IMR-90 (cell line): ENCODE measurements at regions not wholly inside any gene's neighbourhood (a gene's known extent, or its start where the extent isn't known, plus 50 kb on each side); places are given as distances from the start of the nearest gene placed in this dataset.

ENCODE experiments used
- ATAC-seq: fragments of 200-7000 bp; cut with Tn5 transposase; 2 replicates; pipeline ENCODE4 v1.9.1; 2020; ENCODE audit warnings: low read depth, mild to moderate bottlenecking, moderate library complexity
- BruUV-seq: library from RNA; stranded (reverse); fragments of 400-500 nt; replicated peaks from 2 replicates; lab custom pipeline; 2021; lab: Mats Ljungman, UMichigan
- CTCF ChIA-PET: fragments of 300-600 bp; formaldehyde crosslinking; extraction: SDS; loops from one replicate; lab custom pipeline; 2021; ENCODE audit warnings: antibody characterized with exemption; lab: Yijun Ruan, JAX
- POLR2A ChIA-PET: fragments of 300-600 bp; sonication (Branson Sonifier 250); formaldehyde crosslinking; loops from one replicate; lab custom pipeline; 2022; ENCODE audit warnings: antibody characterized with exemption; ENCODE audit not compliant: unreplicated experiment; lab: Charles Lee
- DNase-seq: peaks from one replicate; pipeline ENCODE4 v3.0.0; 2013
- H2AFZ ChIP-seq: replicated peaks from 2 replicates; pipeline ENCODE3; 2013; ENCODE audit warnings: low read length, mild to moderate bottlenecking; ENCODE audit not compliant: poor library complexity
- H2AK5ac ChIP-seq: 2 replicates; pipeline ENCODE4 v1.6.1; 2013; ENCODE audit warnings: low read depth, low read length, inconsistent platforms
- H2AK9ac ChIP-seq: replicated peaks from 2 replicates; pipeline ENCODE3; 2013; ENCODE audit warnings: mild to moderate bottlenecking, low read depth, low read length, moderate library complexity; ENCODE audit not compliant: poor library complexity
- H2BK120ac ChIP-seq: 2 replicates; pipeline ENCODE4 v1.6.1; 2013; ENCODE audit warnings: low read depth, low read length, inconsistent platforms
- H2BK15ac ChIP-seq: 3 replicates; pipeline ENCODE4 v1.6.1; 2013; ENCODE audit warnings: low read depth, low read length, inconsistent platforms
- H2BK20ac ChIP-seq: 2 replicates; pipeline ENCODE4 v1.6.1; 2013; ENCODE audit warnings: low read depth, mild to moderate bottlenecking, inconsistent platforms, low read length, moderate library complexity
- H2BK5ac ChIP-seq: 2 replicates; pipeline ENCODE4 v1.6.1; 2013; ENCODE audit warnings: mild to moderate bottlenecking, low read depth, low read length, inconsistent platforms; ENCODE audit not compliant: poor library complexity, severe bottlenecking
- H3K14ac ChIP-seq: replicated peaks from 2 replicates; pipeline ENCODE4 v1.6.1; 2013; ENCODE audit warnings: low read depth, low read length, inconsistent platforms
- H3K18ac ChIP-seq: 2 replicates; pipeline ENCODE4 v1.6.1; 2013; ENCODE audit warnings: low read depth, low read length, control low read depth
- H3K23ac ChIP-seq: 2 replicates; pipeline ENCODE4 v1.6.1; 2013; ENCODE audit warnings: low read depth, low read length, inconsistent platforms
- H3K27ac ChIP-seq: 2 replicates; pipeline ENCODE4 v1.5.1; 2013; ENCODE audit warnings: mild to moderate bottlenecking, control low read depth, low read length; ENCODE audit not compliant: insufficient read depth
- H3K27me3 ChIP-seq: 2 replicates; pipeline ENCODE4 v1.6.1; 2013; ENCODE audit warnings: low read length; ENCODE audit not compliant: control insufficient read depth, insufficient read depth
- H3K36me3 ChIP-seq: 2 replicates; pipeline ENCODE4 v1.6.1; 2013; ENCODE audit warnings: low read length, mixed read lengths; ENCODE audit not compliant: control insufficient read depth, insufficient read depth
- H3K4ac ChIP-seq: 2 replicates; pipeline ENCODE4 v1.6.1; 2013; ENCODE audit warnings: low read depth, low read length, inconsistent platforms
- H3K4me1 ChIP-seq: 2 replicates; pipeline ENCODE4 v1.6.1; 2013; ENCODE audit warnings: low read length, mixed read lengths; ENCODE audit not compliant: control insufficient read depth, insufficient read depth
- H3K4me2 ChIP-seq: 2 replicates; pipeline ENCODE4 v1.6.1; 2013; ENCODE audit warnings: low read depth, mild to moderate bottlenecking, control low read depth, low read length, moderate library complexity
- H3K4me3 ChIP-seq: 2 replicates; pipeline ENCODE4 v1.5.1; 2013; ENCODE audit warnings: low read depth, mild to moderate bottlenecking, control low read depth, low read length, moderate library complexity; ENCODE audit not compliant: insufficient read depth
- H3K56ac ChIP-seq: 2 replicates; pipeline ENCODE4 v1.6.1; 2013; ENCODE audit warnings: low read length, inconsistent platforms; ENCODE audit not compliant: insufficient read depth; ENCODE audit errors: extremely low read depth
- H3K79me1 ChIP-seq, 2 experiments: 2 replicates each; pipeline ENCODE4 v1.6.1; 2013; ENCODE audit warnings: low read length in 2 of 2, inconsistent platforms in 1 of 2, low read depth in 1 of 2
- H3K9ac ChIP-seq: 2 replicates; pipeline ENCODE4 v1.6.1; 2013; ENCODE audit warnings: low read depth, low read length, control low read depth
- H3K9me1 ChIP-seq: 2 replicates; pipeline ENCODE4 v1.6.1; 2013; ENCODE audit warnings: low read length, inconsistent platforms; ENCODE audit not compliant: insufficient read depth
- H3K9me3 ChIP-seq: 2 replicates; pipeline ENCODE4 v1.6.1; 2013; ENCODE audit warnings: low read length; ENCODE audit not compliant: control insufficient read depth, insufficient read depth
- H4K20me1 ChIP-seq: 2 replicates; pipeline ENCODE4 v1.6.1; 2013; ENCODE audit warnings: low read length, inconsistent platforms; ENCODE audit not compliant: insufficient read depth
- H4K5ac ChIP-seq: 2 replicates; pipeline ENCODE4 v1.6.1; 2013; ENCODE audit warnings: mild to moderate bottlenecking, low read depth, low read length, control low read depth
- H4K8ac ChIP-seq, 2 experiments: 2 replicates each; pipeline ENCODE4 v1.6.1; 2013; ENCODE audit warnings: low read depth in 2 of 2, low read length in 2 of 2, control low read depth in 1 of 2, inconsistent platforms in 1 of 2
- H4K91ac ChIP-seq: 2 replicates; pipeline ENCODE4 v1.6.1; 2013; ENCODE audit warnings: low read depth, low read length, inconsistent platforms; ENCODE audit not compliant: insufficient read depth
- BHLHE40 ChIP-seq: fragments of 150-350 bp; IDR thresholded peaks from 2 replicates; pipeline ENCODE4 v1.6.1; 2016; ENCODE audit warnings: mild to moderate bottlenecking, low read depth, low read length
- CEBPB ChIP-seq: IDR thresholded peaks from 2 replicates; pipeline ENCODE4 v1.6.1; 2012; ENCODE audit warnings: low read depth, low read length, improper control_type of control experiment
- CHD1 ChIP-seq: IDR thresholded peaks from 2 replicates; pipeline ENCODE4 v1.6.1; 2012; ENCODE audit warnings: low read depth, low read length, improper control_type of control experiment
- ELK1 ChIP-seq: fragments of 150-350 bp; IDR thresholded peaks from 2 replicates; pipeline ENCODE4 v1.6.1; 2016; ENCODE audit warnings: low read depth, mild to moderate bottlenecking, low read length, moderate library complexity, borderline replicate concordance
- FOS ChIP-seq: fragments of 150-350 bp; IDR thresholded peaks from 2 replicates; pipeline ENCODE4 v1.6.1; 2016; ENCODE audit warnings: low read depth, low read length
- MAFK ChIP-seq: IDR thresholded peaks from 2 replicates; pipeline ENCODE4 v1.6.1; 2012; ENCODE audit warnings: low read depth, low read length, improper control_type of control experiment
- MAZ ChIP-seq: IDR thresholded peaks from 2 replicates; pipeline ENCODE4 v1.6.1; 2012; ENCODE audit warnings: low read depth, mild to moderate bottlenecking, low read length, improper control_type of control experiment, moderate library complexity, borderline replicate concordance
- MXI1 ChIP-seq: IDR thresholded peaks from 2 replicates; pipeline ENCODE4 v1.6.1; 2012; ENCODE audit warnings: low read depth, mild to moderate bottlenecking, low read length, moderate library complexity, borderline replicate concordance
- RAD21 ChIP-seq: IDR thresholded peaks from 2 replicates; pipeline ENCODE4 v1.6.1; 2012; ENCODE audit warnings: low read length, improper control_type of control experiment
- RCOR1 ChIP-seq: IDR thresholded peaks from 2 replicates; pipeline ENCODE4 v1.6.1; 2012; ENCODE audit warnings: mild to moderate bottlenecking, low read length, improper control_type of control experiment; ENCODE audit not compliant: insufficient replicate concordance
- RFX5 ChIP-seq: IDR thresholded peaks from 2 replicates; pipeline ENCODE4 v1.8.0; 2012; ENCODE audit warnings: low read depth, mild to moderate bottlenecking, low read length, moderate library complexity
- SMC3 ChIP-seq: fragments of 150-350 bp; IDR thresholded peaks from 2 replicates; pipeline ENCODE4 v1.6.1; 2016; ENCODE audit warnings: low read depth, mild to moderate bottlenecking, antibody characterized with exemption, low read length, moderate library complexity
- USF2 ChIP-seq: fragments of 150-350 bp; IDR thresholded peaks from 2 replicates; pipeline ENCODE4 v1.6.1; 2017; ENCODE audit warnings: mild to moderate bottlenecking, antibody characterized with exemption, low read length, low read depth
- WGBS, 2 experiments: methylation state at CpG; one replicate each; pipeline versions ENCODE4 v1.1.5 to v1.1.7; 2013; ENCODE audit warnings: missing lambda C conversion rate in 2 of 2; ENCODE audit not compliant: insufficient read length in 1 of 2; ENCODE audit errors: extremely low coverage in 2 of 2; 5-methylcytosine and 5-hydroxymethylcytosine counted together
- dilution Hi-C: fragments of 300-500 bp; cut with HindIII; formaldehyde crosslinking; loops from one replicate; pipeline ENCODE4 v1.14.3; 2018; ENCODE audit warnings: low sequenced_read_pairs; ENCODE audit not compliant: unreplicated experiment
- in situ Hi-C: fragments of 300-500 bp; cut with MboI; formaldehyde crosslinking; loops from 3 replicates; pipeline ENCODE4 v1.14.3; 2019; ENCODE audit warnings: low sequenced_read_pairs, inconsistent platforms, mixed read lengths
- intact Hi-C: fragments of 100-400 bp; cut with micrococcal nuclease; formaldehyde crosslinking; loops from 2 replicates; pipeline ENCODE4 v1.10.0; 2022
- TF ChIP-seq, protein P1 (sequence below): conservative IDR thresholded peaks from 2 replicates; pipeline ENCODE4 v1.5.1; 2012; ENCODE audit warnings: mild to moderate bottlenecking, low read depth, low read length, improper control_type of control experiment

GRCh38 chr6:166852451-166852975 is 103.8 kb downstream of the RNASET2 start:
- no peak overlapping the region for H3K4me3 ChIP-seq
- no peak overlapping the region for H2AFZ ChIP-seq
- no peak overlapping the region for H3K23ac ChIP-seq
- no peak overlapping the region for H3K18ac ChIP-seq
- no peak overlapping the region for H3K4ac ChIP-seq
- H3K9ac ChIP-seq: no peak overlapping the region
- no peak overlapping the region for H3K14ac ChIP-seq
- TF ChIP-seq, protein P1, sequence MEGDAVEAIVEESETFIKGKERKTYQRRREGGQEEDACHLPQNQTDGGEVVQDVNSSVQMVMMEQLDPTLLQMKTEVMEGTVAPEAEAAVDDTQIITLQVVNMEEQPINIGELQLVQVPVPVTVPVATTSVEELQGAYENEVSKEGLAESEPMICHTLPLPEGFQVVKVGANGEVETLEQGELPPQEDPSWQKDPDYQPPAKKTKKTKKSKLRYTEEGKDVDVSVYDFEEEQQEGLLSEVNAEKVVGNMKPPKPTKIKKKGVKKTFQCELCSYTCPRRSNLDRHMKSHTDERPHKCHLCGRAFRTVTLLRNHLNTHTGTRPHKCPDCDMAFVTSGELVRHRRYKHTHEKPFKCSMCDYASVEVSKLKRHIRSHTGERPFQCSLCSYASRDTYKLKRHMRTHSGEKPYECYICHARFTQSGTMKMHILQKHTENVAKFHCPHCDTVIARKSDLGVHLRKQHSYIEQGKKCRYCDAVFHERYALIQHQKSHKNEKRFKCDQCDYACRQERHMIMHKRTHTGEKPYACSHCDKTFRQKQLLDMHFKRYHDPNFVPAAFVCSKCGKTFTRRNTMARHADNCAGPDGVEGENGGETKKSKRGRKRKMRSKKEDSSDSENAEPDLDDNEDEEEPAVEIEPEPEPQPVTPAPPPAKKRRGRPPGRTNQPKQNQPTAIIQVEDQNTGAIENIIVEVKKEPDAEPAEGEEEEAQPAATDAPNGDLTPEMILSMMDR: no peak
- no peak for TF ChIP-seq MAZ
- TF ChIP-seq CHD1: no peak
- TF ChIP-seq RAD21: no peak
- no peak for TF ChIP-seq RFX5
- TF ChIP-seq RCOR1: no peak
- TF ChIP-seq USF2: no peak
- TF ChIP-seq MAFK: no peak
- no peak for TF ChIP-seq CEBPB
- no peak for TF ChIP-seq FOS
- TF ChIP-seq BHLHE40: no peak
- TF ChIP-seq ELK1: no peak
- TF ChIP-seq MXI1: no peak
- TF ChIP-seq SMC3: no peak
- ATAC-seq (no peak), DNase-seq (no peak)
- H3K79me1 ChIP-seq: no peaks in the 10 kb centered on the region
- H3K9me3 ChIP-seq: no peaks in the 10 kb centered on the region; the same call in 1 of the 2 replicates
- in situ Hi-C loops (no loop called here), dilution Hi-C loops (no loop called here), intact Hi-C loops (no loop called here)
- H2BK20ac ChIP-seq: no peak overlapping the region
- H3K56ac ChIP-seq: no peak overlapping the region
- H4K20me1 ChIP-seq: no peaks in the 10 kb centered on the region
- H3K9me1 ChIP-seq: no peaks in the 10 kb centered on the region
- no peaks in the 10 kb centered on the region for H3K36me3 ChIP-seq
- no peak overlapping the region for H4K8ac ChIP-seq
- WGBS, 2 experiments: 20% methylated on average over 1 of the region's 18 CpGs; no CpG with 5 or more reads in 1 of the 2 experiments
- H4K5ac ChIP-seq: no peak overlapping the region
- no peak overlapping the region for H3K4me2 ChIP-seq
- H2AK9ac ChIP-seq: no peak overlapping the region
- BruUV-seq: no TSS peak
- no peak overlapping the region for H2BK120ac ChIP-seq
- H3K27ac ChIP-seq: no peak overlapping the region
- H3K4me1 ChIP-seq: no peaks in the 10 kb centered on the region
- no peaks in the 10 kb centered on the region for H3K27me3 ChIP-seq
- no peak overlapping the region for H2BK15ac ChIP-seq
- H2AK5ac ChIP-seq: no peak overlapping the region
- ChIA-PET CTCF (interaction anchor here (0.5 kb wide), 1 partner anchor 8 kb away, joined by 4 read pairs; no protein-coding TSS in a partner anchor), POLR2A (no interaction called here)
- H2BK5ac ChIP-seq: no peak overlapping the region
- no peak overlapping the region for H4K91ac ChIP-seq
